DND-41 (cell line): ENCODE measurements at regions not wholly inside any gene's neighbourhood (a gene's known extent, or its start where the extent isn't known, plus 50 kb on each side); places are given as distances from the start of the nearest gene placed in this dataset.

Experiments
- ATAC-seq: fragments of 200-7000 bp; cut with Tn5 transposase; 3 replicates; pipeline ENCODE4 v1.9.1; 2021; ENCODE audit warnings: low read depth; ENCODE audit not compliant: insufficient read depth
- DNase-seq: peaks from one replicate; pipeline ENCODE4 v3.0.0-alpha.2; 2020
- H2AFZ ChIP-seq: 2 replicates; pipeline ENCODE4 v1.6.0; 2012; ENCODE audit warnings: low read depth, low read length
- H3K27ac ChIP-seq: 2 replicates; pipeline ENCODE4 v1.5.1; 2012; ENCODE audit warnings: low read length, inconsistent platforms
- H3K27me3 ChIP-seq: fragments of 200-600 bp; sonication (generic); 2 replicates; pipeline ENCODE4 v1.6.0; 2012; ENCODE audit warnings: low read length, mild to moderate bottlenecking, inconsistent platforms; ENCODE audit not compliant: insufficient read depth, poor library complexity
- H3K36me3 ChIP-seq: 2 replicates; pipeline ENCODE4 v1.5.1; 2012; ENCODE audit warnings: low read length, inconsistent platforms; ENCODE audit not compliant: insufficient read depth
- H3K4me1 ChIP-seq: 2 replicates; pipeline ENCODE4 v1.5.1; 2012; ENCODE audit warnings: mild to moderate bottlenecking, low read length; ENCODE audit not compliant: insufficient read depth
- H3K4me2 ChIP-seq: 2 replicates; pipeline ENCODE4 v1.6.0; 2012; ENCODE audit warnings: mild to moderate bottlenecking, moderate library complexity, low read length, inconsistent platforms; ENCODE audit not compliant: insufficient read depth
- H3K4me3 ChIP-seq, 2 experiments: fragments of 200-600 bp in 1 of 2; shearing (Covaris generic) in 1 of 2; 2 replicates each; pipeline ENCODE4 v1.5.1; 2012 to 2016; ENCODE audit warnings: inconsistent platforms in 2 of 2, low read length in 2 of 2, mild to moderate bottlenecking in 2 of 2, low read depth in 1 of 2, moderate library complexity in 1 of 2
- H3K79me2 ChIP-seq: 2 replicates; pipeline ENCODE4 v1.6.0; 2012; ENCODE audit warnings: low read length, inconsistent platforms; ENCODE audit not compliant: insufficient read depth
- H3K9ac ChIP-seq: 2 replicates; pipeline ENCODE4 v1.6.0; 2012; ENCODE audit warnings: low read depth, mild to moderate bottlenecking, inconsistent platforms, low read length, moderate library complexity
- H3K9me3 ChIP-seq: 2 replicates; pipeline ENCODE4 v1.5.1; 2012; ENCODE audit warnings: low read length, moderate library complexity, mild to moderate bottlenecking, inconsistent platforms; ENCODE audit not compliant: insufficient read depth, severe bottlenecking
- H4K20me1 ChIP-seq: 2 replicates; pipeline ENCODE4 v1.6.0; 2012; ENCODE audit warnings: low read length; ENCODE audit not compliant: insufficient read depth
- CTCF ChIP-seq: IDR thresholded peaks from 2 replicates; pipeline ENCODE4 v1.5.1; 2012; ENCODE audit warnings: borderline replicate concordance, low read length, moderate library complexity, mild to moderate bottlenecking; ENCODE audit not compliant: poor library complexity, severe bottlenecking; ENCODE audit errors: extremely low read depth
- EZH2 ChIP-seq: IDR thresholded peaks from 3 replicates; pipeline ENCODE4 v1.6.1; 2012; ENCODE audit warnings: borderline replicate concordance, low read depth, mild to moderate bottlenecking, moderate library complexity, low read length, inconsistent platforms; ENCODE audit not compliant: severe bottlenecking

GRCh38 chr1:30319765-30320580 lies 403.4 kb downstream of the MATN1 start:
- Histone ChIP-seq H3K79me2 (no peaks in the 10 kb centered on the region), H3K9ac (no peak overlapping the region), H3K27ac (no peak overlapping the region), H3K4me2 (no peak overlapping the region), H3K27me3 (no peaks in the 10 kb centered on the region), H2AFZ (no peak overlapping the region), H3K36me3 (no peaks in the 10 kb centered on the region), H4K20me1 (peaks cover 17% of the 10 kb centered on the region), H3K4me3 (no peak overlapping the region), H3K4me1 (no peaks in the 10 kb centered on the region), H3K9me3 (no peaks in the 10 kb centered on the region)
- DNase-seq = no peak
- ATAC-seq = no peak
- TF ChIP-seq CTCF (no peak), EZH2 (no peak)

- DNase-seq = no peak
- Histone ChIP-seq H3K27ac (no peak overlapping the region), H3K27me3 (no peaks in the 10 kb centered on the region), H3K79me2 (no peaks in the 10 kb centered on the region), H3K36me3 (no peaks in the 10 kb centered on the region), H3K9me3 (no peaks in the 10 kb centered on the region), H4K20me1 (peaks cover 17% of the 10 kb centered on the region), H3K4me3 (no peak overlapping the region), H2AFZ (no peak overlapping the region), H3K4me1 (no peaks in the 10 kb centered on the region), H3K9ac (no peak overlapping the region), H3K4me2 (no peak overlapping the region)
- no peak for ATAC-seq
- no peak for TF ChIP-seq EZH2
- no peak for TF ChIP-seq CTCF
Observed at GRCh38 chr1:30318864-30319718, 404.3 kb downstream of the MATN1 start.

- no peak overlapping the region for H3K27ac ChIP-seq
- no peaks in the 10 kb centered on the region for H3K27me3 ChIP-seq
Observed at GRCh38 chr1:30318413-30318812, 405.0 kb downstream of the MATN1 start.

More at GRCh38 chr1:30318413-30318812, 405.0 kb downstream of the MATN1 start:
- no peak for ATAC-seq
- Histone ChIP-seq H3K9ac (no peak overlapping the region), H3K36me3 (no peaks in the 10 kb centered on the region), H3K4me2 (no peak overlapping the region), H3K4me1 (no peaks in the 10 kb centered on the region), H2AFZ (no peak overlapping the region), H3K4me3 (no peak overlapping the region), H3K79me2 (no peaks in the 10 kb centered on the region), H3K9me3 (no peaks in the 10 kb centered on the region), H4K20me1 (peaks cover 14% of the 10 kb centered on the region)
- TF ChIP-seq CTCF (no peak), EZH2 (no peak)
- DNase-seq = no peak
